CD1c-positive myeloid dendritic cell (primary cell): ENCODE measurements at regions not wholly inside any gene's neighbourhood (a gene's known extent, or its start where the extent isn't known, plus 50 kb on each side); places are given as distances from the start of the nearest gene placed in this dataset.
"Not testable (repeated sequence)": the region's sequence is repeated elsewhere in the genome, so short reads cannot be mapped to it uniquely, and the experiment has no call there.

Source experiments
- DNase-seq: peaks from one replicate; pipeline ENCODE4 v3.0.0-alpha.2; 2016; ENCODE audit errors: extremely low spot score

DNA sequence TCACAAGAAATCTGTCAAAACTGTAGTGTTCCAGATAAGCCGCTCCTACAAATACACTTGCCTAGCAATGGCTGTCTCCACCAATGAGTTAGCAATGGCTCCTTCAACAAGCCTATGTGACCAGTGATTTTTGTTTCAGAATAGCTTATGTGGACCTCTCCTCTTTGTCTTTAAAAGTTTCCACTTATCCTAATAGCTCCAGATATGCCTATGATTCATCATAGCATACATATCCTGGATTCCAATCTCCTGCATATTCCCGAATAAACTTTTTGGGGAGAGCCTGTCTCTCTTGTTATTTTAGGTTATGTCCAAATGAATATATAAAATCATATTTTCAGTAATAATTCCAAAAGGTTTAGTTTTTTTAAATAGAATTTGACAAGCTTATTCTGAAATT, 510.6 kb downstream of the ARL4A start:
- DNase-seq: no peak

DNA sequence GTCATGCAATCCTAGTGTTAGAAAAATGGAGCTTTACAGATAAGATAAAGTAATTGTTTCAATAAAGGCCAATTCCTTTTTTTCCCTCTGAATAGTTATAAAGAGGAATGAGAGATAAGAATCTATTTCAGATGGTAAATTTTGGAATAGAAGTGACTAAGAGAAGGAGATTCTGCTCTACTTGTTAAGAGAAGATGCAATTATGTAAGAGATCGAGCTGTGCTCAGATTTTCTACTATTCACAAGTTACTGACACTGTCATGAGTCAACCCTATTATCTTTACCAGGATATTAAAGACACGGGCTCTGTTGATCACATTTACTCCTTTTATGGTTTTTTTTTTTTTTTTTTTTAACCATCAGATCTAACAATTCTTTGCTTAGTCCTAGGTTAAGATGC, 511.3 kb downstream of the ARL4A start:
- no peak for DNase-seq

DNA sequence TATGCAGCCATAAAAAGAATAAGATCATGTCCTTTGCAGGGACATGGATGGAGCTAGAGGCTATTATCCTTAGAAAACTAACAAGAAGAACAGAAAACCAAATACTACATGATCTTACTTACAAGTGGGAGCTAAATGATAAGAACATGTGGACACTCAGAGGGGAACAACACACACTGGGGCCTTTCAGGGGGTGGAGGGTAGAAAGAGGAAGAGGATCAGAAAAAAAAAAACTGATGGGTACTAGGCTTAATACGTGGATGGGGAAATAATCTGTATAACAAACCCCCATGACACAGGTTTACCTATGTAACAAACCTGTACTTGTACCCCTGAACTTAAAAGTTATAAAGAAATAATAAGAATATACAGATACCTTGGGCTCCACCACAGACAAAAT, 514.2 kb downstream of the ARL4A start:
- no peak for DNase-seq

DNA sequence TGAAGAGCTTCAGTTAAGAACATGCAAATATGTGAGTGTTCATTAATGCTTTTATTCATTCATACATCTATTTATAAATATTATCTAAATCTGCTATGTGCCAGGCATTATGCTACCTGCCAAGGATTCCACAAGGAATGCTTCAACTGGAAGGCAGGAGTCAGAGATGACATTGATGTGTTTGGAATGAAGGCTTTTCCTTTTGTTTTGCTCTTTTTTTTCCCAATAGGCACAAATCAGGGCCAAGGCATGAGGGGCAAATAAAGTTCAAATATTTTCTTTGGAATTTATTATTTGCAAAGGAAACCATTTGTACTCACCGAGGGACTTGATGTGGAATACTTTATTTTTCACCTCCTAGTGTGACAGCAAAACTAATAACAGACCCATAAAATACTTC, 530.3 kb downstream of the ARL4A start:
- DNase-seq: no peak

DNA sequence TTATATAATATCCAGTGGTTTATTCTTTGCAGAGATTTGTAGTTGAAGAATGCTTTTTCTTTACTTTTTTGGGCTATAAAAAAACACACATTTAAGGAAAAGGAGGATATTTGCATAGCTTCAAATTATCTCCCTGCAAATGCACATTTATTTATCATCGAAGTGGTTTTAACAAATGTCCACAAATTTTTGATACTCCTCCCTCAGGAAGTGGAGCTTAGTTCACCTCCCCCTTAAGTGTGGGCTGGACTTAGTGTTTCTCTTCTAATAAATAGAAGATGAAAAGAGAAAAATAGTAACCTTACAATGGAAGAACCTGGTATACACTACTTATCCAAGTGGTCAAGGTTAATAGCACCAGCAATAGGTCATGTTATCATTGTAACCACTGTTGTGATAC, 537.6 kb downstream of the ARL4A start:
- no peak for DNase-seq

DNA sequence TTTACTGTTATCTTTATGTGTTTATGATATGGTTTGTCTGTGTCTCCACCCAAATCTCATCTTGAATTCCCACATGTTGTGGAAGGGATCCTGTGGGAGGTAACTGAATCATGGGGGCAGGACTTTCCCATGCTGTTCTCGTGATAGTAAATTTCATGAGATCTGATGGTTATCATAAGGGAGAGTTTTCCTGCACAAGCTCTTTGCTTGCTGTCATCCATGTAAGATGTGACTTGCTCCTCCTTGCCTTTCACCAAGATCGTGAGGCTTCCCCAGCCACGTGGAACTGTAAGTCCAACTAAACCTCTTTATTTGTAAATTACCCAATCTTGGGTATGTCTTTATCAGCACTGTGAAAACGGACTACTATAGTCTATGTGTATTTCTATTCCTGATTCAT, 539.0 kb downstream of the ARL4A start:
- DNase-seq: no peak

DNA sequence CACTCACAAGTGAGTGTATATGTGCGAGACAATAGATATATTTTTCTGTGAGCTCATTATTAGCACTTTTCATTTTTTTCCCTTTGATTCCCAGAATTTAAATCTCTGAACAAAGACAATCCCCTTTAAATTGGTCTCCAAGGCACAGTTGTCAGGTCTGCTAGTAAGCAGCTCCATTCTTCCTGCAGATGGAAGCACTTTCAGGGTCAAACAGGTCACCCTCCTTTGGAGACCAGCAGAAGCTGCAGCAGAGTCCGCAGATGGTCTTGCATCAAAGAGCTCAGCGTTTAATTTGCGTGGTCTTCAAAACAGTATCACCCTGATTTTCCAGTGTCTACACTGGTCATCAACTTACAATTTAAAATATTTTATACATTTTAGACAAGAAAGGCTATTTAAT, 543.8 kb downstream of the ARL4A start:
- no peak for DNase-seq

DNA sequence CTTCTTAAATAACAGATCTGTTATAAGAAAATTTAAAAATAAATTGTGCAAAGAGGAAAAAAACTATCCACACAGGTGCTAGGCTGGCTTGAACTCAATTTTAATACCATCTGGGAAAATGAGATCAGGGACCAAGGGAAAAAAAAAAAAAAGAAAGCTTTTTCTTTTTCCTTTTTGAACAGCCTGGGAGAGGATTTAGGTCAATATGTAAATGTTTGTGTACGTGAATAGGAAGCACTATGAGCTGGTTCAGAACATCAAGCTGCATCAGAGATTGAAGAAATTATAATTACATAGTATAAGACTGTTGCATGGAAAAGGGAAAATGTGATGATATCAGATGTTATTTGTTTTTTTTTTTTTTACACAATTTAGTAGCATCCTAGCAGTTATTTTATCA, 548.0 kb downstream of the ARL4A start:
- no peak for DNase-seq

DNA sequence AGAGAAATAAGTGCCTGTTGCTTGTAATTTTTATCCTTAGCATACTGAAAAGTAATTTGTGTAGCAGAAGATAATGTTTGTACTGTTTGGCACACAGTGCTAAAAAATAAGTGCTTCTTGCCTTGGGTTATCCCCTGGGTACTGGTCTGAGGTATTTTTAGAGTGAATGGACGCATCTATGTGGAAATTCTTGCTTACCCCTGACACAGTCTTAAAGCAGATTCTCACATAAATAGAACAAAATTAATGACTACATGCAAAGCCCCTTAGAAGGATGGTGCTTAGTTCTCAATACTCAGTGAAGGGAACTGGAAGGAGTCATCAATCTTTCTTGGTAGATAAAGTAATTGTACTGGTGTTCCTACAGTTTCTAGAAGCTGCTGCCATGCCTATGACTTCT, 548.6 kb downstream of the ARL4A start:
- DNase-seq: no peak

DNA sequence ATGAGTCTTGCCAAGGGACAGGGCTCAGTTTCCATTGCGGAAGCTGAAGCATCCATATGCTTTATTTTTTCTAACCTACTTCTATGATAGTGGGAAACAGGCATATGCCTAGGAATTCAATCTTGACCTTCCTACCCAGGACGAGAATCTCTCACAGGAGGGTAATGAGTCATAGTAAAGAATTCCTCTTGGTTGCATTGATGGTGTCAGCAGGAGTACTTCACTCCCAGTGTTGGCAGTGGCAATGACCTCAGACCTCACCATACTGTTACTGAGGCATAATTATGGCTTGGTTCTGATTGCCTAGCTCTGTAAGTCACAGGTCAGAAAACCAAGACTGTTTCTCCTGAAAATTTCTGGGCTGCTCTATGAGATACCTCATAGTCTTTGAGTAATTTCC, 552.9 kb downstream of the ARL4A start:
- DNase-seq: no peak

DNA sequence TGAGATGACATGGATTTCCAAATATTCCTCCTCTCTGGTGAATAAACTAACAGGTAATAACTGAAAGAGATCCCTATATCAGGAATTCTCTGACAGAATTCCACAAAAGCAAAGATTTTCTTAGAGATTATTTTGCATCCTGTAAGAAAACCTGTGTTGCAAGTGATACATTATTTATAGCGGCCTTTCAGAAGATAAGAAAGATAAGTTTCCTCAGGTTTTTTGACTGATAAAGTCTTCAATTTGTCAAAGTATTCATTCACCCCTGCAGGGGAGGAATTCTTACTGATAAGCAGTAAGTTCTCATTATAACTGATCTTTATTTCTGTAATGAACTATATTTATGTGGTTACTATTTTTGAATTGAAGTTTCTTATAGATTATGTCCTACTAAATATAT, 554.0 kb downstream of the ARL4A start:
- no peak for DNase-seq

DNA sequence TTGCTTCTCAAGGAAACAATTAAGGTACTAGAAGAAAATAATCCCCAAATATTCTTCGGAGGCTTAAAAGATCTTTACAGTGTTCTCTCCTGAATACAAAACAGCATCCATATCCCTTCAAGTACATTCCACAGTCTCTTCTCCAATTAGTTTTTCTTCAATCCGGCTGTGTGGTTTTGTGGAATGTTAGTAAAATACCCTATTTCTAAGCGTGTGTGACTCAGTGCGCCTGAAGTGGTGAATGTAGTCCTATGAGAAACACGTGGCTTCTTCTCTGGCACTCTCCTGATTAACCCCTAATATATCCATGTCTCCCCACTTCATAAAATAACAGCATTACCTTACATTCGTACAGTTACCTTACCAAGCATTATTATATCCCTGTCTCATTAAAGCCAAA, 570.2 kb downstream of the ARL4A start:
- DNase-seq: no peak

DNA sequence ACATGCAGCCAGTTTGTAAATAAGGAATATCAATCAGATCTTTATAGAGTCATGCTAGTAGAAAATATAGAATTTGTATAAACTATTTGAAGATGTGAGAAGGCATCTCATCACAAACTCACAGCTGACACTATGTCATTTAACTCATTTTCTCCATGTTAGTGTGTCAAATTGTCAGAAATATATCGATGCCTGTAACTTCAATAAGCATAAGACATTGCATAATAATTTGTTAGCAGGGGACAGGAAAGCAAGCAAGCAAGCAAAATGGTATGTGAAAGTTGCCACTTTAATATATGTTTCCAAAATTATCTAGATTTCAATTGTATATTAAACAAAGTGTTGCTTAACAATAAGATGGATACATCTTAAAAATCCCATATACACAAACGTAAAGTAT, 571.0 kb downstream of the ARL4A start:
- DNase-seq: no peak

DNA sequence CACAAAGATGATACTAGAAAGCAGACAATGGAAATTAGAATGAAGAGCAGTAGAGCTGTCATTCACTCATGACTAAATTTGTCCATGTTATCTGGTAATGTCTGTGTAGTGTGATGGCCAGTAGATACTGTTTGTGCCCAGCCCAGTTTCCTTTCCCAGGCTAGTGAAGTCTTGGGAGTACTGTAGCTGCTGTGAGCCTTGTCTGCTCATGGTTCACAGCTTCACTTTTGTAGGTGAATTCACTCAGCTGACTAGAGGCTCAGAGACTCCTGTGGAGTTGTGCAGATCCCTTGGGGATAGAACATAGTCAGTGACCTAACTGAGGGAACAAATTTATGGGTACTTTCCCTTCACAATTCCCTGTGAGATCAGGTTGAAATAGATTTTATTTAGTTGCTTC, 572.5 kb downstream of the ARL4A start:
- DNase-seq: no peak

DNA sequence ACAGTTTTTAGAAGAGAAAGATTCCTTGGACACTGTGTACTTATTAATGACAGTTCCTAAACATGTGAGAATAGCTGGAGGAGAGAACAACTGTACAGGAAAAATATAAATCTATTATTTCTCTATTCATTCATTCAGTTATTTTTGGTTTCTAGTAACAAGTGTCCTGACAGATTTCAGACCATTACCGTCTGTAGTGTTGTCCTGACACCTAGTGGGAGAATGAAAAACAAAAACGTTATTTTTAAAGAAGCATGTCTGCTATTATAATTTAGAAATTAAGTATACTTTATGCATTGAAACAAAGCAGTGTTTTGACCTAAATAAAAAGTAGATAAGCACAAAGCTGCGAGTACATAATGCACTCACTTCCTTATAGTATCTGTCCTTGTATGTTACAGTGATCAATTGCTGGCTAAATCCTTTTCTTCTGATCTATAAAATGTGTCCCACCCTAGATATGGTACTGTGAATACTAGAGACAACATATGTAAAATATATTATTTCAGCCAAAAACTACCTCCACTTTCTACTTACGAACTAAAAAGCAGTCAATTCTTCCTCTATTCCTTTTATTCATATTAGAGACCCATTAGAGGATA, 575.6 kb downstream of the ARL4A start:
- DNase-seq: peak; percentile 51

DNA sequence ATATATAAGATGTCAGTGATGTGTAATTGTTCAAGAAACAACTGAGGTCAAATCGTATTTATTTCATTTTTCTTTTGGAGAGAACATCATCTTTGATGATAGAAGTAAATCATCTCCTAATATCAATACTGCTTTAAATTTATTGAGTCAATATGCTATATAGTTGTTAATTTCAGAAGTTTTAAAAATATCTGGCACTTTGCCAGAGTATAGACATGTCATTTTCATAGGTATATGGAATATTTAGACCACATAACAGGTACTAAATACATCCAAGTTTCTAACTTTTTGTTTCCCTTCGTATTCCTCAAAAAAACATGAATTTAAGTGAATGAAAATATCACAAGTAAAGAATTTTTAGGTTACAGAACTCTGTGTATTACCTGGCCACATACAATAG, 577.8 kb downstream of the ARL4A start:
- DNase-seq: no peak

DNA sequence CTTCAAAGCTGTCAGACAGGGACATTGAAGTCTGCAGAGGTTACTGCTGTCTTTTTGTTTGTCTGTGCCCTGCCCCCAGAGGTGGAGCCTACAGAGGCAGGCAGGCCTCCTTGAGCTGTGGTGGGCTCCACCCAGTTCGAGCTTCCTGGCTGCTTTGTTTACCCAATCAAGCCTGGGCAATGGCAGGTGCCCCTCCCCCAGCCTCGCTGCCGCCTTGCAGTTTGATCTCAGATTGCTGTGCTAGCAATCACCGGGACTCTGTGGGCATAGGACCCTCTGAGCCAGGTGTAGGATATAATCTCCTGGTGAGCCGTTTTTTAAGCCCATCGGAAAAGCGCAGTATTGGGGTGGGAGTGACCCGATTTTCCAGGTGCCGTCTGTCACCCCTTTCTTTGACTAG, 586.8 kb downstream of the ARL4A start:
- DNase-seq: not testable (repeated sequence)

DNA sequence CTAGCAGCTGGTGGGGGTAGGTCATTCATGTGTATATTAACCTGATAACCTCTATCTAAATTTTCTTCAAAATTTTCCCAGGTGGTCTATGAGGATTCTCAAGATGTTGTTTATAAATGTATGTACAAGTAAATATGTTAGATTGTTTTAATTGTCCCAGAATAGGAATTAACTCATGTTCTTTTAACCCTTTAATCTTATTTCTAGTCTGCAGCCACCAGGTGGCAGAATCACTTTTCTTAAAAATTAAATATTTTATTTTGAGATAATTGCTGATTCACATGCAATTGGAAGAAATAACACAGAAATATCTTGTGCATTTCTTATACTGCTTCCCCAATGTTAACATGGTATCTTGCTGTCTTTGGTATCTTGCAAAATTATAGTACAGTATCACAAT, 589.5 kb downstream of the ARL4A start:
- no peak for DNase-seq

DNA sequence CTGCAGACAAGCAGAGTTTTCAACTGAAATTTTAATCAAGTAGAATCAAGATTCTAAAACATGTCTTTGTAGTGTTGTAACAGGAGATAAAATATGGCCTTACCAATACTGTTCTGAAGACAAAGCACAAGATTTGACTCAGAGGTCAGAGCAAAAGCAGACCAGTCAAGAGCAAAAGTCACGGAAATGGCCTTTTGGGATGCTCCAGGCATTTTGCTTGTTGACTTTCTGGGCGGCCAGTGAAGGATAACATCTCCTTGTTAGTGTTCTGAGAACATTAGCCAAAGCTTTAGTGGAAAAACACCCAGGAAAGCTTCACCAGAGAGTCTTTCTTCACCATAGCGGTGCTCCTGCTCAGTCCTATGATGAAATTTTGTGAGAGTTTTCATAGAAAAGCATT, 590.6 kb downstream of the ARL4A start:
- DNase-seq: no peak

DNA sequence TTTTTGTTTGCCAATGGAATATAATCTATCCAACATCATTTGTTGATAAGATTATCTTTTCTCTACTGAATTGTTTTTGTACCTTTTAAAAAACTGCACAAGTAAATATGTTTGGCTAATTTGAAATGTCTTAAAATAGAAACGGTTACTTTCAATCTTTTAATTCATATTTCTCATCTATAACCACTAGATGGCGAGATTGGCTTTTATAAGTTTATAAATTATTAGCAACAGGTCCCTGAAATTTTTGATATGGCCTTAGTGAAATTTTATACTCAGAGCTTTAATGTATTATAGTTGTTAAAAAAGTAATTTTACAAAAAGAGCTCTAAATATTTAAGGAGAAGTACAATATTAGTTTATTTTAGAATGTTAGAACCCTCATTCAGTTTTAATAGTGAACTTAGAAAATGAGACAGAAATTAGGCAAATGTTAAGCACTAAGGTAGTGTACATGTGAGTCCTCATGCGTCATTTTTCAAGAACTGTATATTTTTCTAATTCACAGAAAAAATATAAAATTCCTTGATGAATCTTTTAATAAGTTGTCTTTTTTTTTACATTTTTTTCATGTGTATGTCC, 592.5 kb downstream of the ARL4A start:
- DNase-seq: peak; percentile 57

DNA sequence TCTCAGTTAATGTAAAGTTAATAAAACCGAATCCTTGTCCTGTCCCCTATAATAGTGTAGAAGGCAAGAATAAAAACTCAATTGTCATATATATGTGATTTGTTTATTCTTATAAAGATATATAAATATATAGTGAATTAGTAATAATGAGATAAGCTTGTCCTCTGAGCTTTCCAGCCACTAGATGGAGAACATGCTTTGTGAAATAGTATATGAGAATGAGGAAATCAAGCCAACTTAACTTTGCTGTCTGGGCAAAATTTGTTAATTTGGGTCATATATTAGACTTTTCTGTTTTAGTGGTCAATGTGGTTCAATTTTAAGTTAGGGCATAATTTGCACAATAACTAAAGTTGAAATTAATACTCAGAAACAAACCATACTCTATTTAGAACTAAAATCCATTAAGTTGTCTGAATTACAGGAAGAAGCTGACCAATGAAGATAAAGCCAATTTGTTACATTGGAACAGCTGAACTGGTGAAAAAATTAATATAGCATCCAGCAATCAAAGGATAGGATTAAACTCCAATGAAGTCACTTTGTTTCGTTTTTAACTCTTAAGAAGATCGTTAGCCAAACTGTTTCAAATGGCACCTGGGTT, 595.0 kb downstream of the ARL4A start:
- no peak for DNase-seq

DNA sequence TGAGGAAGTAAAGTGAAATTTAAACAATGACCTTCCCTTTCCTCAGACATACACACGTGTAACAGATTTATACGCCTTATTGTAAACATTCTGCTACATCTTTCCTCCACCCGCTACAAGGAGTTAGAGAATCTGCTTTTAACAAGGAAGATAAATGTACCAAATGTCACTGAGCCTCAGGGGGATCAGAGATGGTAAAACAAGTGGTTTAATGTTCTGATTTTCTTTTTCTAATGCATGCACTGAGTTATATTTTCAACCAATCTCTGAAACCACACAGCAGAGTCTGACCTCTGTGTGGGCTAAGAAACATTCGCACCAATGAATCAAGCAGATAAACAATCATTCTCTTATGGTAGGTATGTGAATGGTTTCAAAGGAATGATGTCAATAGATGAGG, 599.5 kb downstream of the ARL4A start:
- DNase-seq: no peak

DNA sequence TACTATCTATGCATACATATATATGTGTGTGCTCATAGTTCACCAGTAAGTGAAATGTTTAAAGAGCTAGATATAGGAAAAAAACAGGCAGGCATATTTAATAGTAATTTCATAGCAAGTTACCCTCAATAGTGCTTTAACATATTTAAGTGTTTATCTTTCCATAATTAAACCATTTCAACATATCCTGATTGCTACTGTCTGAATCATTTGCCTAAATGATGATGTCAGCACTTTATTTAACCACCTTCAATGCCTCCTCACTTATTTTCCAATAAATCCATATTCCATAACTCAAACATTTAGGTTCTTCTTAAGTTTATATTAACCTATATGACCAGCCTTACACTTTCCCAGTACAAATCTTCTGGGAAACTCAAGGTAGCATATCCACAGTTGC, 601.1 kb downstream of the ARL4A start:
- no peak for DNase-seq

DNA sequence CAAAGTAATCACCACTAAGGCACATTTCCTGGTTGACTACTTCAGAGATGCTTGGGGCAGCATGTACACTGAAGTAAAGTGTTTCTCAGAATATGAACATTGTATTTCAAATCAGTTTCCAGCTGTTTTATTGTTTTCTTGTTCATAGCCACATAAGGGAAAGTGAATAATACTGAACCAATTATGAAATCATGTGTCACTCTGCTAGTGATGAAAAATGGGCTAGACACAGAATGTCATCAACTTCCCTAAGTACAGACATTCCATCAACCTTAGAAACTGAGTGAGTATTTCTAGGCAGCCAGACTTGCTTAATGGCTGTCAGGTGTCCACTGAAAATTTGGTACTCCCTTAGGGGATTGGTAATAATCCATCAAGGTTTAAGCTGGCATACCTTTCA, 603.5 kb downstream of the ARL4A start:
- no peak for DNase-seq
